Common myeloid progenitor, CD34-positive (primary cell): ENCODE measurements at regions not wholly inside any gene's neighbourhood (a gene's known extent, or its start where the extent isn't known, plus 50 kb on each side); places are given as distances from the start of the nearest gene placed in this dataset.

Experiments used
- CTCF ChIA-PET: fragments of 350-600 bp; sonication (Branson Sonifier 250); formaldehyde crosslinking; loops from one replicate; lab custom pipeline; 2021; ENCODE audit warnings: antibody characterized with exemption; lab: Charles Lee
- POLR2A ChIA-PET: fragments of 350-600 bp; sonication (Branson Sonifier 250); formaldehyde crosslinking; loops from one replicate; lab custom pipeline; 2021; ENCODE audit warnings: antibody characterized with exemption; lab: Charles Lee
- DNase-seq, 3 donors: peaks; one replicate each; pipeline versions ENCODE4 v3.0.0 to v3.0.0-alpha.2; 2013
- H3K27ac ChIP-seq, 2 experiments: 1 replicate in 1 of 2; 2 replicates in 1 of 2; pipeline ENCODE4 v1.7.0; 2013; ENCODE audit warnings: inconsistent platforms in 2 of 2, low read length in 2 of 2, mild to moderate bottlenecking in 2 of 2, low read depth in 1 of 2, moderate library complexity in 1 of 2; ENCODE audit not compliant: severe bottlenecking in 2 of 2, insufficient read depth in 1 of 2, poor library complexity in 1 of 2
- H3K27me3 ChIP-seq, 5 experiments: replicated peaks in 2 of 5; 1 replicate in 3 of 5; 2 replicates in 2 of 5; pipeline versions ENCODE4 v1.6.1 to v1.7.0; 2013; ENCODE audit warnings: low read length in 4 of 5, mild to moderate bottlenecking in 2 of 5, moderate library complexity in 2 of 5, inconsistent platforms in 1 of 5; ENCODE audit not compliant: insufficient read depth in 5 of 5, control insufficient read depth in 4 of 5
- H3K36me3 ChIP-seq, 4 experiments: 1 replicate in 2 of 4; 2 replicates in 2 of 4; pipeline versions ENCODE4 v1.6.1 to v1.7.0; 2013; ENCODE audit warnings: low read length in 3 of 4, control low read depth in 1 of 4, mild to moderate bottlenecking in 1 of 4; ENCODE audit not compliant: control insufficient read depth in 4 of 4, insufficient read depth in 4 of 4
- H3K4me1 ChIP-seq, 4 experiments: 1 replicate in 3 of 4; 2 replicates in 1 of 4; pipeline versions ENCODE4 v1.6.1 to v1.7.1; 2013; ENCODE audit warnings: low read length in 3 of 4, mild to moderate bottlenecking in 3 of 4, control low read depth in 1 of 4, inconsistent platforms in 1 of 4, moderate library complexity in 1 of 4; ENCODE audit not compliant: control insufficient read depth in 4 of 4, insufficient read depth in 4 of 4; ENCODE audit errors: control extremely low read depth in 1 of 4
- H3K4me3 ChIP-seq, 7 experiments: 1 replicate in 4 of 7; 2 replicates in 3 of 7; pipeline versions ENCODE4 v1.5.1 to v1.7.0; 2013; ENCODE audit warnings: mild to moderate bottlenecking in 7 of 7, low read length in 6 of 7, moderate library complexity in 6 of 7, inconsistent platforms in 2 of 7, low read depth in 2 of 7, control low read depth in 1 of 7; ENCODE audit not compliant: insufficient read depth in 4 of 7, control insufficient read depth in 1 of 7; ENCODE audit errors: extremely low read depth in 1 of 7
- H3K9me3 ChIP-seq, 5 experiments: 1 replicate in 4 of 5; 2 replicates in 1 of 5; pipeline versions ENCODE4 v1.6.1 to v1.7.1; 2013; ENCODE audit warnings: low read length in 4 of 5, mild to moderate bottlenecking in 2 of 5, inconsistent platforms in 1 of 5, low read depth in 1 of 5, moderate library complexity in 1 of 5; ENCODE audit not compliant: control insufficient read depth in 4 of 5, insufficient read depth in 2 of 5; ENCODE audit errors: control extremely low read depth in 1 of 5
- WGBS: methylation state at CpG from one replicate; pipeline ENCODE4 v1.1.5; 2013; ENCODE audit not compliant: insufficient coverage; 5-methylcytosine and 5-hydroxymethylcytosine counted together

DNA sequence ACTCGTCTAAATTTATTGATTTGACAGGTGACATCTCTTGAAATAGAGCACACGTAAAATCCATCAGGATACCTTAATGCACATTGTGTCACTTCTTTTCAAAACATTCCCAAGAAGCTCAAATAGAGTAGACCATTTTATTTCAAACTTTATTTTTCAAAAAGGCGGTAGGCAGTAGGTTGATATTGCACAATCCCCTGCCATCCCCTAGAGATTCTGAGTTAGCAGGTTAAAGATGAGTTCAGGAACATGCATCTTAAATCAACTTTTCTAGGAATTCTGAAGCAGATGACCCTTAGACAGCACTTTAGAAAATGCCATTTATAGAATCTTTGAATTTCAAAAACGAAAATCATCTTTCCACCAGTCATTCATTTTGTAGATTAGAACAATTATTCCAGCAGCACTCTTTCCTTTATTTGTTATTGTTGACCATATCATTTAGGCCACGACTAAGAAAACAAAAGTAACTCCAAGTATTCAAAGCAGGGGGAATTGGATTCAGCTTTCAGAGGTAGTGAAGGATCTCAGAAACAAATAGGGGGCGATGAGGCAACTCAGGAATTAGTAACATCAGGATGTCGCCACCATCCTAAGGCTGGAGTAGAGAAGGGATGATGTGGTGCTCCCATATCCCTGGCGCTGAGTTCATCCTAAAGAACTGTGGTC is 198.2 kb upstream of the MCTP2 start:
- Histone ChIP-seq H3K4me3 (no peak overlapping the region), H3K9me3 (peaks cover 0 to 1% (median 0%) of the 10 kb centered on the region in 5 experiments), H3K4me1 (no peaks in the 10 kb centered on the region), H3K27ac (no peak overlapping the region), H3K36me3 (no peaks in the 10 kb centered on the region), H3K27me3 (peaks cover 0 to 3% (median 0%) of the 10 kb centered on the region in 5 experiments)
- CTCF ChIA-PET: no interaction called here
- POLR2A ChIA-PET: no interaction called here
- no peak for DNase-seq
- 98% methylated on average over 6 of the region's 8 CpGs for WGBS

- H3K27ac ChIP-seq: no peak overlapping the region
- no peak for DNase-seq
- no peaks in the 10 kb centered on the region for H3K4me1 ChIP-seq
- ChIA-PET POLR2A (no interaction called here), CTCF (no interaction called here)
- no peak overlapping the region for H3K4me3 ChIP-seq
- WGBS: 95% methylated on average over 6 of the region's 7 CpGs
- H3K27me3 ChIP-seq: peaks cover 0 to 3% (median 0%) of the 10 kb centered on the region in 5 experiments
- no peaks in the 10 kb centered on the region for H3K36me3 ChIP-seq
- peaks cover 0 to 2% (median 0%) of the 10 kb centered on the region in 5 experiments for H3K9me3 ChIP-seq
Measured at GRCh38 chr15:94032571-94032970, 198.8 kb upstream of the MCTP2 start.

DNA sequence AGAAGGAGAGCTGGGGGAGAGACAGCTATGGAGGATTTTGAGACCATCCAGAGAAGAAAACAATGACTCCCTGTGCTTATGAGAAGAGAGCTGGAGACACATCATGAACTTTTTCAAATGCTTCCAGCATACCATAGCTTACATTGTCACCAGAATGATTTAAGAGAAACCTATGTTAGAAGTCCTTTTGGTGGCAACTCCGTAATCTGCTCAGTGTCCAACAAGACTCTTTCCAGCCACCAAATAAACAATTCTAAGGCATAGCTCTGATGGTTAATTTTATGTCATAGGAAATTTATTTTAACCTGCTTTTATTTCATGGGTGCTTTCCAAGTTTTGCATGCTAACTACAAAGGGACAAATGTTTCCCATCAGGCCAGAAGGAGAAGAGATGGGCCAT is 200.3 kb upstream of the MCTP2 start:
- no peak for DNase-seq
- ChIA-PET CTCF (no interaction called here), POLR2A (no interaction called here)
- no peak overlapping the region for H3K4me3 ChIP-seq
- no peak overlapping the region for H3K27ac ChIP-seq
- WGBS: no CpG with 5 or more reads among the region's 1 CpG
- peaks cover 0 to 2% (median 0%) of the 10 kb centered on the region in 5 experiments for H3K9me3 ChIP-seq
- H3K36me3 ChIP-seq: no peaks in the 10 kb centered on the region
- H3K27me3 ChIP-seq: peaks cover 0 to 3% (median 0%) of the 10 kb centered on the region in 5 experiments
- H3K4me1 ChIP-seq: no peaks in the 10 kb centered on the region

GRCh38 chr15:94029495-94029894 is 201.9 kb upstream of the MCTP2 start:
- no peaks in the 10 kb centered on the region for H3K36me3 ChIP-seq
- H3K27ac ChIP-seq: no peak overlapping the region
- ChIA-PET CTCF (no interaction called here), POLR2A (no interaction called here)
- H3K4me1 ChIP-seq: no peaks in the 10 kb centered on the region
- WGBS: 86% methylated on average over 1 of the region's 1 CpG
- H3K4me3 ChIP-seq: no peak overlapping the region
- peaks cover 0 to 2% (median 0%) of the 10 kb centered on the region in 5 experiments for H3K9me3 ChIP-seq
- no peak for DNase-seq
- peaks cover 0 to 3% (median 0%) of the 10 kb centered on the region in 5 experiments for H3K27me3 ChIP-seq

GRCh38 chr15:94028809-94029208 is 202.6 kb upstream of the MCTP2 start:
- H3K4me3 ChIP-seq: no peak overlapping the region
- H3K36me3 ChIP-seq: no peaks in the 10 kb centered on the region
- H3K27me3 ChIP-seq: peaks cover 0 to 4% (median 0%) of the 10 kb centered on the region in 5 experiments
- DNase-seq: no peak
- WGBS: 97% methylated on average over 6 of the region's 6 CpGs
- peaks cover 0 to 2% (median 0%) of the 10 kb centered on the region in 5 experiments for H3K9me3 ChIP-seq
- no peaks in the 10 kb centered on the region for H3K4me1 ChIP-seq
- POLR2A ChIA-PET: no interaction called here
- CTCF ChIA-PET: no interaction called here
- H3K27ac ChIP-seq: no peak overlapping the region

DNA sequence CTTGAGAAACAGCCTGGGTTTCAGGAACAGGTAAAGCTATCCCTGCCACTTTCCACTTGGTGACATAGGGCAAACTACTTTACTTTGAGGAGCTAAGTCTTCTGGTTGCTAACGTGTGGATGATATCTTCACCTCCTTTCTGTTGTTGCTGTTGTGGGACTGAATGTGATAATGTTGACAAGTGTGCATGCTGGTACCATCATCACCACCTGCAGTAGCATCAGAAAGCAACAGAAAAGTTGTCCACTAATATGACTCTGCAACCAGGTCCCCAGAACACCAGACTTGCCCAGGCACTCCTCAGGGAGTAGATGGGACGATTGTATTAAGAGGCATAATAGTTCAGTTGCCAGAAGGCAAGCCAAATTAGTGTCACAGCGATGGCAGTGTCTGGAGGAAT is 203.2 kb upstream of the MCTP2 start:
- WGBS: 94% methylated on average over 2 of the region's 3 CpGs
- Histone ChIP-seq H3K27ac (no peak overlapping the region), H3K9me3 (peaks cover 0 to 2% (median 0%) of the 10 kb centered on the region in 5 experiments), H3K36me3 (no peaks in the 10 kb centered on the region), H3K4me1 (no peaks in the 10 kb centered on the region), H3K4me3 (no peak overlapping the region), H3K27me3 (peaks cover 0 to 7% (median 0%) of the 10 kb centered on the region in 5 experiments)
- ChIA-PET POLR2A (no interaction called here), CTCF (interaction anchor here (1.0 kb wide), 1 partner anchor 92 kb away, joined by 4 read pairs; no protein-coding TSS in a partner anchor)
- no peak for DNase-seq

- H3K36me3 ChIP-seq: no peaks in the 10 kb centered on the region
- H3K27ac ChIP-seq: no peak overlapping the region
- ChIA-PET POLR2A (no interaction called here), CTCF (interaction anchor here (1.0 kb wide), 1 partner anchor 93 kb away, joined by 4 read pairs; no protein-coding TSS in a partner anchor)
- H3K4me3 ChIP-seq: no peak overlapping the region
- peaks cover 0 to 2% (median 0%) of the 10 kb centered on the region in 5 experiments for H3K9me3 ChIP-seq
- H3K4me1 ChIP-seq: no peaks in the 10 kb centered on the region
- no peak for DNase-seq
- H3K27me3 ChIP-seq: peaks cover 0 to 7% (median 0%) of the 10 kb centered on the region in 5 experiments
- WGBS: no CpG with 5 or more reads among the region's 1 CpG
Measured at GRCh38 chr15:94027581-94027980, 203.8 kb upstream of the MCTP2 start.
